ENCODE measurements at regions not wholly inside any gene's neighbourhood (a gene's known extent, or its start where the extent isn't known, plus 50 kb on each side); places are given as distances from the start of the nearest gene placed in this dataset.

- no peak for DNase-seq (ENCODE audit: low spot score)
Observed at GRCh38 chr2:191738003-191738402, 60.1 kb downstream of the NABP1 start.

- no peak for DNase-seq (ENCODE audit: low spot score)
Observed at GRCh38 chr2:191738667-191739066, 60.7 kb downstream of the NABP1 start.

- no peak for DNase-seq (ENCODE audit: low spot score)
Observed at GRCh38 chr2:191739194-191739593, 61.3 kb downstream of the NABP1 start.

GRCh38 chr2:191740016-191740419, 62.1 kb downstream of the NABP1 start:
- no peak for DNase-seq (ENCODE audit: low spot score)

- DNase-seq (ENCODE audit: low spot score): no peak
Observed at GRCh38 chr2:191740759-191741158, 62.8 kb downstream of the NABP1 start.

- DNase-seq (ENCODE audit: low spot score): no peak
Observed at GRCh38 chr2:191746346-191747169, 68.6 kb downstream of the NABP1 start.

- no peak for DNase-seq (ENCODE audit: low spot score)
Observed at GRCh38 chr2:191747170-191747530, 69.2 kb downstream of the NABP1 start.

GRCh38 chr2:191748059-191748461, 70.1 kb downstream of the NABP1 start:
- DNase-seq (ENCODE audit: low spot score): no peak

- no peak for DNase-seq (ENCODE audit: low spot score)
Observed at GRCh38 chr2:191748528-191749180, 70.7 kb downstream of the NABP1 start.

GRCh38 chr2:191749181-191749540, 71.2 kb downstream of the NABP1 start:
- no peak for DNase-seq (ENCODE audit: low spot score)

- DNase-seq (ENCODE audit: low spot score): no peak
Observed at GRCh38 chr2:191754103-191754502, 76.2 kb downstream of the NABP1 start.

GRCh38 chr2:191756761-191757160, 78.8 kb downstream of the NABP1 start:
- no peak for DNase-seq (ENCODE audit: low spot score)

- no peak for DNase-seq (ENCODE audit: low spot score)
Observed at GRCh38 chr2:191757208-191757607, 79.3 kb downstream of the NABP1 start.

- peak; percentile 29 for DNase-seq (ENCODE audit: low spot score)
Observed at GRCh38 chr2:191758518-191759507, 80.9 kb downstream of the NABP1 start.

- no peak for DNase-seq (ENCODE audit: low spot score)
Observed at GRCh38 chr2:191759680-191760079, 81.7 kb downstream of the NABP1 start.

- no peak for DNase-seq (ENCODE audit: low spot score)
Observed at GRCh38 chr2:191760655-191761262, 82.8 kb downstream of the NABP1 start.

- DNase-seq (ENCODE audit: low spot score): no peak
Observed at GRCh38 chr2:191773136-191773535, 73.8 kb downstream of the CAVIN2 start.

GRCh38 chr2:191777351-191777750, 69.5 kb downstream of the CAVIN2 start:
- DNase-seq (ENCODE audit: low spot score): no peak

GRCh38 chr2:191778041-191778440, 68.8 kb downstream of the CAVIN2 start:
- DNase-seq (ENCODE audit: low spot score): no peak

GRCh38 chr2:191782351-191782750, 64.5 kb downstream of the CAVIN2 start:
- no peak for DNase-seq (ENCODE audit: low spot score)

- no peak for DNase-seq (ENCODE audit: low spot score)
Observed at GRCh38 chr2:191783416-191783815, 63.5 kb downstream of the CAVIN2 start.
